ENCODE measurements at regions not wholly inside any gene's neighbourhood (a gene's known extent, or its start where the extent isn't known, plus 50 kb on each side); places are given as distances from the start of the nearest gene placed in this dataset.

DNA sequence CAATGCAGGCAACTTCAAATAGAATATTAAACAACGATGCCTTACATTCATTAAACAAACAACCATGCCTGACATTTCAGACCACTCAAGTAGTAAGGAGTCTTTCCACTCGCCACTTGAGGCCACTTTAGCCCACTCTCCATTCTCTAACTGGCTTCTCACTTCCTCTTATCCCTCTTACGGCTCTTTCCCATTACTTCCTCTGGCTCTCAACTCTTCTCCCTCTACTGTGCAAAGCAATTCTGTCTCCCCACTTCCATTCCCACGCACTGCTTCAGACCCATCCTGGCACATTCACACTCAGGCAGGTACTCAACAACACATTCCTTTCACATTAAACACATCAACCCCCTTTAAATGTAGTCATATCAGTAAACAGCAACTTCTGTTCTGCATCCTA lies 229.8 kb upstream of the IPO5 start (continued):
- no peak for TF ChIP-seq CCAR2 (optimal IDR thresholded peaks at IDR 0.05; ENCODE audit: low read depth, low read length)
- TF ChIP-seq HBP1 (CRISPR knock-in tag; IDR thresholded peaks at IDR 0.05; ENCODE audit: low read depth): no peak

GRCh38 chr13:97724450-97724849 lies 229.0 kb upstream of the IPO5 start:
- in situ Hi-C loops (cut with HindIII; ENCODE audit: extremely low pct_ligation_motif_present, low pct_unique_long_range_greater_than_20kb): no loop called here
- Histone ChIP-seq H3K4me3 (replicated peaks in 1 of 3; ENCODE audit: insufficient read depth in 1 of 3, low read depth in 2 of 3, low read length in 3 of 3) (no peak overlapping the region), H3K4me2 (ENCODE audit: low read depth, low read length) (no peak overlapping the region), H3K27me3 (ENCODE audit: control insufficient read depth in 1 of 2, insufficient read depth in 2 of 2, low read length in 2 of 2) (no peaks in the 10 kb centered on the region), H3K9me3 (ENCODE audit: low read length) (no peaks in the 10 kb centered on the region), H3K4me1 (ENCODE audit: insufficient read depth, low read length) (no peaks in the 10 kb centered on the region), H3K9ac (ENCODE audit: insufficient read depth, low read depth, low read length) (no peak overlapping the region), H3K79me2 (ENCODE audit: insufficient read depth, low read length) (no peaks in the 10 kb centered on the region), H3K36me3 (replicated peaks in 1 of 2; ENCODE audit: control insufficient read depth in 1 of 2, insufficient read depth in 2 of 2, low read length in 2 of 2) (no peaks in the 10 kb centered on the region), H2AFZ (ENCODE audit: low read length) (no peak overlapping the region), H4K20me1 (ENCODE audit: insufficient read depth, low read length) (no peaks in the 10 kb centered on the region), H3K27ac (ENCODE audit: extremely low read length, insufficient read depth, low read length) (no peak overlapping the region)
- no peak for TF ChIP-seq ZBTB40 (IDR thresholded peaks at IDR 0.05)
- no peak for TF ChIP-seq ZBTB40 (CRISPR knock-in tag; IDR thresholded peaks at IDR 0.05)
- no peak for TF ChIP-seq ATRX (CRISPR knock-in tag; IDR thresholded peaks at IDR 0.05; ENCODE audit: borderline replicate concordance)
- TF ChIP-seq NCOA1 (CRISPR knock-in tag; IDR thresholded peaks at IDR 0.05): no peak
- no peak for TF ChIP-seq NFE2L2 (IDR thresholded peaks at IDR 0.05; ENCODE audit: low read length)
- TF ChIP-seq NFATC3 (CRISPR knock-in tag; IDR thresholded peaks at IDR 0.05): no peak
- TF ChIP-seq ELF4 (CRISPR knock-in tag; IDR thresholded peaks at IDR 0.05; ENCODE audit: borderline replicate concordance): no peak
- TF ChIP-seq SMAD9 (CRISPR knock-in tag; IDR thresholded peaks at IDR 0.05): no peak
- TF ChIP-seq SNAI1 (CRISPR knock-in tag; IDR thresholded peaks at IDR 0.05; ENCODE audit: borderline replicate concordance): no peak
- 22% methylated on average over 2 of the region's 2 CpGs for WGBS (ENCODE audit: low lambda C conversion rate)
- CTCF ChIA-PET (ENCODE audit: low intra/inter-chr PET ratio, low total read pairs): no interaction called here
- DNase-seq (ENCODE audit: low spot score): no peak
- no peak for FAIRE-seq
- no TSS peak for BruUV-seq (replicated peaks)
- intact Hi-C loops (cut with micrococcal nuclease; ENCODE audit: unreplicated experiment): no loop called here
- POLR2A ChIA-PET: no interaction called here
- ATAC-seq: no peak
